Ascending aorta (tissue), 2 donors: ENCODE measurements at regions not wholly inside any gene's neighbourhood (a gene's known extent, or its start where the extent isn't known, plus 50 kb on each side); places are given as distances from the start of the nearest gene placed in this dataset.

Experiments
- DNase-seq, 2 donors: peaks; one replicate each; pipeline ENCODE4 v3.0.0-alpha.2; 2019; ENCODE audit warnings: low spot score in 2 of 2
- H3K27ac ChIP-seq, 2 donors: fragments of 200-600 bp; sonication (generic); one replicate each; pipeline ENCODE4 v1.5.1; 2016 to 2017; ENCODE audit warnings: mild to moderate bottlenecking in 1 of 2
- H3K27me3 ChIP-seq: fragments of 200-600 bp; sonication (generic); one replicate; pipeline ENCODE4 v1.5.1; 2017
- H3K36me3 ChIP-seq, 2 donors: fragments of 200-600 bp; sonication (generic); one replicate each; pipeline ENCODE4 v1.5.1; 2016
- H3K4me1 ChIP-seq, 2 donors: fragments of 200-600 bp; sonication (generic); one replicate each; pipeline ENCODE4 v1.5.1; 2016 to 2017; ENCODE audit warnings: mild to moderate bottlenecking in 1 of 2
- H3K4me3 ChIP-seq, 2 donors: fragments of 200-600 bp; sonication (generic); one replicate each; pipeline ENCODE4 v1.5.1; 2016 to 2017; ENCODE audit warnings: mild to moderate bottlenecking in 1 of 2
- H3K9me3 ChIP-seq, 2 donors: fragments of 200-600 bp; sonication (generic); one replicate each; pipeline ENCODE4 v1.5.1; 2016
- CTCF ChIP-seq, 3 experiments: fragments of 200-600 bp in 2 of 3; fragments of 450-650 bp in 1 of 3; sonication (generic) in 2 of 3; IDR thresholded peaks; one replicate each; pipeline ENCODE4 v1.5.1; 2016 to 2019; ENCODE audit warnings: antibody characterized with exemption in 3 of 3, mild to moderate bottlenecking in 1 of 3, moderate library complexity in 1 of 3
- intact Hi-C: fragments of 100-400 bp; cut with DNase I; formaldehyde crosslinking; loops from one replicate; pipeline ENCODE4 v1.15.1; 2023

GRCh38 chr2:147542351-147542750 is 302.5 kb upstream of the ACVR2A start:
- Histone ChIP-seq H3K4me3 (no peak overlapping the region), H3K27me3 (no peaks in the 10 kb centered on the region), H3K4me1 (no peaks in the 10 kb centered on the region), H3K9me3 (no peaks in the 10 kb centered on the region), H3K27ac (no peak overlapping the region), H3K36me3 (no peaks in the 10 kb centered on the region)
- DNase-seq: no peak
- no peak for TF ChIP-seq CTCF (IDR thresholded peaks at IDR 0.05)
- intact Hi-C loops: no loop called here

- H3K4me1 ChIP-seq: no peaks in the 10 kb centered on the region
- TF ChIP-seq CTCF (IDR thresholded peaks at IDR 0.05): no peak
- DNase-seq: no peak
- no peaks in the 10 kb centered on the region for H3K36me3 ChIP-seq
- intact Hi-C loops: no loop called here
- H3K9me3 ChIP-seq: no peaks in the 10 kb centered on the region
- H3K27ac ChIP-seq: no peak overlapping the region
- H3K4me3 ChIP-seq: no peak overlapping the region
- no peaks in the 10 kb centered on the region for H3K27me3 ChIP-seq
Observed at GRCh38 chr2:147541314-147541713, 303.5 kb upstream of the ACVR2A start.

GRCh38 chr2:147538821-147539220 is 306.0 kb upstream of the ACVR2A start:
- Histone ChIP-seq H3K27ac (no peak overlapping the region), H3K9me3 (no peaks in the 10 kb centered on the region), H3K27me3 (no peaks in the 10 kb centered on the region), H3K36me3 (no peaks in the 10 kb centered on the region), H3K4me3 (no peak overlapping the region), H3K4me1 (no peaks in the 10 kb centered on the region)
- DNase-seq: no peak
- no peak for TF ChIP-seq CTCF (IDR thresholded peaks at IDR 0.05)
- intact Hi-C loops: no loop called here

- DNase-seq: no peak
- H3K9me3 ChIP-seq: no peaks in the 10 kb centered on the region
- no peak for TF ChIP-seq CTCF (IDR thresholded peaks at IDR 0.05)
- H3K4me3 ChIP-seq: no peak overlapping the region
- H3K27ac ChIP-seq: no peak overlapping the region
- H3K4me1 ChIP-seq: no peaks in the 10 kb centered on the region
- intact Hi-C loops: no loop called here
- no peaks in the 10 kb centered on the region for H3K36me3 ChIP-seq
- H3K27me3 ChIP-seq: no peaks in the 10 kb centered on the region
Observed at GRCh38 chr2:147538088-147538487, 306.7 kb upstream of the ACVR2A start.

GRCh38 chr2:147531269-147531668 is 313.6 kb upstream of the ACVR2A start:
- H3K36me3 ChIP-seq: no peaks in the 10 kb centered on the region
- no peaks in the 10 kb centered on the region for H3K4me1 ChIP-seq
- intact Hi-C loops: no loop called here
- DNase-seq: no peak
- no peaks in the 10 kb centered on the region for H3K27me3 ChIP-seq
- TF ChIP-seq CTCF (IDR thresholded peaks at IDR 0.05): no peak
- no peak overlapping the region for H3K27ac ChIP-seq
- no peak overlapping the region for H3K4me3 ChIP-seq
- no peaks in the 10 kb centered on the region for H3K9me3 ChIP-seq

GRCh38 chr2:147530033-147530432 is 314.8 kb upstream of the ACVR2A start:
- Histone ChIP-seq H3K27me3 (no peaks in the 10 kb centered on the region), H3K4me1 (no peaks in the 10 kb centered on the region), H3K36me3 (no peaks in the 10 kb centered on the region), H3K4me3 (no peak overlapping the region), H3K9me3 (no peaks in the 10 kb centered on the region), H3K27ac (no peak overlapping the region)
- DNase-seq: no peak
- no peak for TF ChIP-seq CTCF (IDR thresholded peaks at IDR 0.05)
- intact Hi-C loops: no loop called here
